HG03060 (cell line): ENCODE measurements at regions not wholly inside any gene's neighbourhood (a gene's known extent, or its start where the extent isn't known, plus 50 kb on each side); places are given as distances from the start of the nearest gene placed in this dataset.

Experiments used
- ATAC-seq: cut with Tn5 transposase; IDR thresholded peaks from one replicate; pipeline ENCODE4 v1.9.1; 2021; ENCODE audit warnings: low read depth, moderate number of reproducible peaks; ENCODE audit not compliant: unreplicated experiment

DNA sequence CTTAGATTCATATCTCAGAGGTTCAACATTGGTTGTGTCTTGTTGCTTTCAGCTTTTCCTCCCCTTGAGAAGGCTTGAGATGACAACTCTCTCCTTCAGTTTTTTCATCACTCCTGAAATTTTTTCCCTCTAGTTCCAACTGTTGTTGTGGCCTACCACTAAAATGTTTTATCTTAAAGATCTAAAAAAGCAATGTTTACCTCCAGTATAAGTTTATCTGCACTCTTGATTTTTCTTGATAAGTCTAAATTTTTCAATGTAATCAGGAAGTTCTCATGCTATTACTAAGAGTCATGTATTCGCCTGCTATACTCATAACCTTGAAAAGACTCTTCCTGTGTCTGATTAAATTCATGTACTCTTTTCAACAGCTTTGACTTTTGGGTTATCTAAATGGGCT, 366.3 kb upstream of the TFPI start:
- ATAC-seq: no peak

GRCh38 chr2:187922846-187923245, 368.6 kb upstream of the TFPI start:
- no peak for ATAC-seq

GRCh38 chr2:187924293-187924692, 367.4 kb upstream of the GULP1 start:
- ATAC-seq: no peak

GRCh38 chr2:187934236-187934635, 357.4 kb upstream of the GULP1 start:
- ATAC-seq: no peak

DNA sequence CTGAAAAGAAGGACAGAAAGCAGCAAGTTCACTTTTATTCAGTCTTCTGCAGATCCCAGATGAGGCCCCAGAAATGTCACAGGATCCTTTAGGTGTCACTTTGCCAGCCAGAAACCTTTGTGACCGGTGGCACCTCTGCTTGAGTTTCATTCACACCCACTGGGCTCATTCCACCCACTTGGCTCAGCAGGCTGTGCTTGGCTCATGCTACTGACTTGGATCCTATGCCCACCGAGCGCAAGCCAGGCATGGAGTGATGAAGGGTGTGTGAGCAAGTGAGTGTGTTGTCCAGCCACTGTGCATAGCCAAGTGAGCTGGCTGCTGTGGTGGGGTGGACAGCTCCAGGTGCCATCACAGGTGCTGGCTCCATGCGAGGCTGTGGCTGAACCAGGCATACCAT, 357.0 kb upstream of the GULP1 start:
- ATAC-seq: no peak

GRCh38 chr2:187935126-187935525, 356.5 kb upstream of the GULP1 start:
- no peak for ATAC-seq

GRCh38 chr2:187936228-187936627, 355.4 kb upstream of the GULP1 start:
- no peak for ATAC-seq

GRCh38 chr2:187939180-187939579, 352.5 kb upstream of the GULP1 start:
- ATAC-seq: no peak

DNA sequence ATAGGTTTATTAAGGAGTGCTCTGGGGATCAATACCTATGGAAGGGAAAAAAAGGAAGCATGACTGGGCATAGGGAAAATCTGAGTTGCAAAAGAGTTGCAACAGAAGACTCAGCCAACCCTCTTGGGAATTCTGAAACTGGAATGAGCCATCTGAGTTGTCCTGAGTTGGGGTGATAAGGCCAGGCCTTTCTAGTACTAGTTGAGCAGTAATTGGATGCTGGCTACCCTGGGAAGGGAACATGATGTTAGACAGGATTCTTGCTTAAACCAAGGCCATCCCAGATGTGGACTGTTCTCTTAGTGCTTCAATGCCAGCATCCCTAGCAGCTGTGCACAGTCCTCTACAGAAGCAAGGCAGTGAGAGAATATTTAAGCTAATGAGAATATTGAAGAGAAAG, 348.8 kb upstream of the GULP1 start:
- ATAC-seq: no peak

DNA sequence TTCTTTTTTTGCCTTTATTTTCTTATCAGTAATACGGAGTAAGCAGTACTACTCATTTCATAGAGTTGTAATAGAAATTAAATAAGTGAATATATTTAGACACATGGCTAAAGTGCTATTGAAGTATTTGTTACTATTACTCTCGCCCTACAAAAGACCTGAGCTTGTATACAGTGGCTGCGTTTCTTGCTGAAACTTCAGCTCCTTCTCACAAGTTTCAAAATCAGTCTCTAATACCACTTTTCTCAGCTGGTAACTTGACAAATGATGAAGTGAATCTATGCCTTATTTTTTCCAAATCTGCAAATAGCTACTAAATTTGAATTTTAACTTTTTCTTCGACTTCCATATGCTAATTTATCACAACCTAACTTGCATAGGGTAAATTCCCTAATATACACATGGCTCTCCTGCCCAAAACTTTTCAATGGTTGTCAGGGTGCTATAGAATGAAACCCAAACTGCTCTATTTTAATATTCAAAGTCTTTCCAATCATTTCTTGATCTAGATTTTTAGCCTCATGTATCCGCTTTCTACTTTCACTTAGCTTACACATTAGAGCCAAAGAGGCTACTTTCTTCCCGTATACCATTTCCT, 347.8 kb upstream of the GULP1 start:
- ATAC-seq: no peak

DNA sequence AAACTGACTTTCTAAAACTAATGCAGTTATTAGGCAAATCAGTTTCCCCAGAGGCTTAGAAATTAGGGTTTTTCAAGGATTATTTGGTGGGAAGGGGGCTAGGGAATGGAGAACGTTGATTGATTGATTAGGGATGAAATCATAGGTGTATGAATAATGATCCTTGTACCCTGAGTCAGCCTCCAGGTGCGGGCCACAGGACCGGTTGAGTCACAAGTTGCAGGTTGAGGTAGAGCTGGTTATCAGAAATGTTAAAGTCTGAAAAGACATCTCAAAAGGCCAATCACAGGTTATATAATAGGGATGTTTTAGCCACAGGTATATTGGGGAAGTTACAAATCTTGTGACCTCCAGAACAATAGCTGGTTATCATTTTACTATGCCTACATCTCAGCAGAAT, 341.8 kb upstream of the GULP1 start:
- ATAC-seq: no peak

DNA sequence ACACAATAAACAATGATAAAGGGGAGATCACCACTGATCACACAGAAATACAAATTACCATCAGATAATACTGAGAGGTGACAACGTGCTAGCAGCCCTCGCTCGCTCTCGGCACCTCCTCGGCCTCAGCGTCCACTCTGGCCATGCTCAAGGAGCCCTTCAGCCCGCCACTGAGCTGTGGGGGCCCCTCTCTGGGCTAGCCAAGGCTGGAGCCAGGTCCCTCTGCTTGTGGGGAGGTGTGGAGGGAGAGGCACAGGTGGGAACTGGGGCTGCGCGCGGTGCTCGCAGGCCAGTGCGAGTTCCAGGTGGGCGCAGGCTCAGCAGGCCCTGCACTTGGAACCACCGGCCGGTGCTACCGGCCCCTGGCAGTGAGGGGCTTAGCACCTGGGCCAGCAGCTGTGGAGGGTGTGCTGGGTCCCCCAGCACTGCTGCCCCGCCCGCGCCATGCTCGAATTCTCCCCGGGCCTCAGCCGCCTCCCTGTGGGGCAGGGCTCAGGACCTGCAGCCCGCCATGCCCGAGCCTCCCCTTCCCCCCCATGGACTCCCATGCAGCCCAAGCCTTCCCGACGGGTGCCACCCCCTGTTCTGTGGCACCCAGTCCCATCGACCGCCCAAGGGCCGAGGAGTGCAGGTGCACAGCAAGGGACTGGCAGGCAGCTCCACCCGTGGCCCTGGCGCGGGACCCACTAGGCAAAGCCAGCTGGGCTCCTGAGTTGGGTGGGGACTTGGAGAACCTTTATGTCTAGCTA, 340.0 kb upstream of the GULP1 start:
- no peak for ATAC-seq

- no peak for ATAC-seq
These were observed 334.7 kb upstream of the GULP1 start for GRCh38 chr2:187956906-187957534.

DNA sequence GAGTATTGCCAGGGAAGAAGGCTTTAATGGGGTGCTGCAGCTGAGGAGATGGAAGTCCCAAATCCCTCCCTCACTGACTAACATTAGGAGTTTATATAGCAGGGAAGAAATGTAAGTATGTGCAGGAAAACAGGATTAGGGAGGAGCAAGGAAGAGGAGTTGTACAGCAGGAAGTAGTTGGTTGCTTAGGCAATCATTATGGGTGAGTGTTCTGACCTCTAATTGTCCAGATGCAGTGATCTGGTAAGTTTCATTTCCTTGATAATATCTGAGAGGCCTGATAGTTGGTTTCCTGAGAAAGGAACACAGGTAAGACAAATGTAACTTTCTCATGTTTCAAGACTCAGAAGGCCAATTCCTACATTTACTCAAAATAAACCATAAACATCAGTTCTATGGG, 331.9 kb upstream of the GULP1 start:
- no peak for ATAC-seq

- ATAC-seq: no peak
These were observed 329.1 kb upstream of the GULP1 start for GRCh38 chr2:187962538-187962937.

GRCh38 chr2:187964746-187965145, 326.9 kb upstream of the GULP1 start:
- ATAC-seq: no peak

GRCh38 chr2:187966924-187967323, 324.8 kb upstream of the GULP1 start:
- ATAC-seq: no peak

DNA sequence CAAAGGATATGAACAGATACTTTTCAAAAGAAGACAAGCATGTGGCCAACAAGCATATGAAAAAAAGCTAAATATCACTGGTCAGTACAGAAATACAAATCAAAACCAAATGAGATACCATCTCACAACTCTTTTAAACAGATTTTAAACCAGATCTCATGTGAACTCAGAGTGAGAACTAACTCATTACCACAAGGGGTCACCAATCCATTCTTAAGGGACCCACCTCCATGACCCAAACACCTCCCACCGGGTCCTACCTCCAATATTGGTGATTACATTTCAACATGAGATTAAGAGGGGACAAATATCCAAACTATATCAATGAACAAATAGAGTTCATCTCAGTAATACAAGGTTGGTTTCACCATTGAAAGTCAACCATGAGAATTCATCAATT, 319.8 kb upstream of the GULP1 start:
- no peak for ATAC-seq

DNA sequence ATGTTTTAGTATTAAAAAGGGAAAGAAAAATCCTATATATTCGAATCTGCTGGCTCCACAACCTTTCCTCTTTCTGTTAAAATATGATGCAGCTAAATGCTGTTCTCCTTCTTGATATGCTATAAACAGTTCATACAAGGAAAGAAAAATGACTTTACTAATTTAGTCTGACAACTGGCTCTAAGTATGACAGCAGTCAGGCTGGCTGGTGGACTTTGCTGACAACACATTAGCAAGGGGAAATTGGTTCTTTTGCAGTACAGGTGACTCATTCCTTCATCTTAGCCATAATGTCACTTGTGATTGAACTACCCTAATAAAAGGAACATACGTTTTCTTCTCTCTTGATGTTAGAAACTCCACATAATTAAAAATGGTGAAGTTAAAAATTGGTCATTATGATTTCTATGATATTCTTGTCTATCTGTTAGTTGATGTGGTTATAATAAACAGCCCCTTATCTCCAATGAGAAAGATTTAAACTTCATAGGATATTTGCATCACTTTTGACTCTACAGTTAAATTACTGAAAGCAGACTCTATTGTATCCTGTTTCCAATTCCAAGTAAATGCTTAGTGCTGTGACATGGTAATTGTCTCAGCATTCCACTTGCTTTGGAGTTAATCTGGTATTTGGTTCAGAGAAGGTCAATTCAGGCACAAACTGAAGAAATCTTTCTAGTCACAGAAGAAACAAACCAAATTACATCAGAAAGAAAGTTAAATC, 315.3 kb upstream of the GULP1 start:
- no peak for ATAC-seq

- ATAC-seq: no peak
These were observed 314.7 kb upstream of the GULP1 start for GRCh38 chr2:187976986-187977333.

GRCh38 chr2:187978356-187978755, 313.3 kb upstream of the GULP1 start:
- ATAC-seq: no peak
